Activated T-cell treated with anti-CD3 and anti-CD28 coated beads, Interleukin-2, amount 50 U/mL, for 48 hours (primary cell): ENCODE measurements at regions not wholly inside any gene's neighbourhood (a gene's known extent, or its start where the extent isn't known, plus 50 kb on each side); places are given as distances from the start of the nearest gene placed in this dataset.

Source experiments
- DNase-seq, 2 experiments: peaks; one replicate each; pipeline ENCODE4 v3.0.0-alpha.2; 2020

GRCh38 chr5:176711883-176712282 lies 64.6 kb downstream of the TSPAN17 start:
- DNase-seq = no peak

- DNase-seq = no peak
Observed at GRCh38 chr5:176712546-176713304, 65.4 kb downstream of the TSPAN17 start.

GRCh38 chr5:176713409-176713808 lies 66.1 kb downstream of the TSPAN17 start:
- DNase-seq = no peak

- peak in 1 of 2 experiments; percentile 19 for DNase-seq
Observed at GRCh38 chr5:176714067-176714466, 66.8 kb downstream of the TSPAN17 start.

- no peak for DNase-seq
Observed at GRCh38 chr5:176716320-176716719, 69.0 kb downstream of the TSPAN17 start.

- DNase-seq = no peak
Observed at GRCh38 chr5:176719113-176719739, 71.9 kb downstream of the TSPAN17 start.

- DNase-seq = no peak
Observed at GRCh38 chr5:176721509-176721908, 74.2 kb downstream of the TSPAN17 start.

- DNase-seq = no peak
Observed at GRCh38 chr5:176722757-176723156, 75.5 kb downstream of the TSPAN17 start.

GRCh38 chr5:176723440-176723839 lies 76.2 kb downstream of the TSPAN17 start:
- no peak for DNase-seq

- no peak for DNase-seq
Observed at GRCh38 chr5:176724472-176724871, 77.2 kb downstream of the TSPAN17 start.

- DNase-seq = no peak
Observed at GRCh38 chr5:176725521-176726280, 78.4 kb downstream of the TSPAN17 start.

- no peak for DNase-seq
Observed at GRCh38 chr5:176726746-176727527, 79.7 kb downstream of the TSPAN17 start.

- DNase-seq = no peak
Observed at GRCh38 chr5:176727528-176727900, 80.2 kb downstream of the TSPAN17 start.

GRCh38 chr5:176727983-176728675 lies 80.8 kb downstream of the TSPAN17 start:
- no peak for DNase-seq

- no peak for DNase-seq
Observed at GRCh38 chr5:176728831-176729251, 81.5 kb upstream of the UNC5A start.

- DNase-seq = no peak
Observed at GRCh38 chr5:176730815-176731475, 79.4 kb upstream of the UNC5A start.

GRCh38 chr5:176731506-176732160 lies 78.7 kb upstream of the UNC5A start:
- no peak for DNase-seq

GRCh38 chr5:176732306-176732705 lies 78.1 kb upstream of the UNC5A start:
- no peak for DNase-seq

GRCh38 chr5:176732736-176733405 lies 77.5 kb upstream of the UNC5A start:
- no peak for DNase-seq

- DNase-seq = no peak
Observed at GRCh38 chr5:176733406-176734262, 76.7 kb upstream of the UNC5A start.
